Pulmonary artery endothelial cell (primary cell): ENCODE measurements at regions not wholly inside any gene's neighbourhood (a gene's known extent, or its start where the extent isn't known, plus 50 kb on each side); places are given as distances from the start of the nearest gene placed in this dataset.

Experiments used
- DNase-seq: peaks from one replicate; pipeline ENCODE4 v3.0.0-alpha.2; 2011; ENCODE audit warnings: low read depth, low spot score

DNA sequence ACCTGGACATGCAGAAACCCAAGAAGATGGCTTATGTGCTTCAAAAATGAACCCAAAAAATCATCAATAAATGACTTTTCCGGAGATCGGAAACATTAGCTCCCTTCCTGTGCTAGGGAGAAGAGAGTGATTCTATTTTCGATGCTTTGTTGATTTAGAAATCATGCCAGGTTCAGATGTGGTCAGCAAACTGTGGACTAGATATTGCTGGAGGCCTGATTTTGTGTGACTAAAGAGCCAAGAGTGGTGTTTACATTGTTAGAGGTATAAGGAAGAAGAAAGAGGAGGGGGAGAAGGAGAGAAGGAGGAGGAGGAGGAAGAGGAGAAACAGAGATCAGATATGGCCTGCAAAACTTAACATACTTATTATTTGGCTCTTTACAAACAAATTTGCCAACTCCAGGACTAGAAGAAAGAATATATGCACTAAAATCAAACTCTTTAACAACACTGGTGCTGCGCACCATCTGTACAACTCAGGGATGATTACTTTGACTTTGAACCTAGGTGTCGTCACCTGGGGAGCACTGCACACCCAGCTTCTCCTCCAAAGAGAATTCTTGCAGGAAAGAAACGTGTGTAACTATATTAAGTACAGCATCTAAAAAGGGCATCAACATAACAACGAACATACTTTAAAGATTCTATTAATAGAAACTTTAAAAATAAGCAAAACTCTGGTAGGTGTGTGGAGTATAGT is 664.9 kb upstream of the LCORL start:
- DNase-seq = no peak

- no peak for DNase-seq
Measured at GRCh38 chr4:18684932-18685331, 663.4 kb upstream of the LCORL start.

DNA sequence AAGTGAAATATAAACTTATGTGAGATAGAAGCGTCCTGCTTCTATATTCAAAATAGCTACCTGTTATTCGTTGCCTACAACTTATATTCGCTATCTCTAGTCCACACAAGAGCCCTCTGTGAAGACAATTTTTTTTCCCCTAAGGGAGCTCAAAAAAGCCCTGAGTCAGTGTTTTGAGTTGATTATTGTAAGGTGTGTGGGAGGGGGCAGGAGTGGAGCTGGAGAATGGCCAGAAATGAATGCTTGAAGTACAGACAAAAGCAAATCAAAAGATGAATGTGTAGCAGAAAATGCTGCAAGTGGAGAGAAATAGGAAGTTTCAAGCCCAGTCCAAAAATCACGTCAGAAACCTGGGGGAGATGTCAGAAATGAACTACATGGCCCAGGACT is 655.0 kb upstream of the LCORL start:
- DNase-seq = no peak

DNA sequence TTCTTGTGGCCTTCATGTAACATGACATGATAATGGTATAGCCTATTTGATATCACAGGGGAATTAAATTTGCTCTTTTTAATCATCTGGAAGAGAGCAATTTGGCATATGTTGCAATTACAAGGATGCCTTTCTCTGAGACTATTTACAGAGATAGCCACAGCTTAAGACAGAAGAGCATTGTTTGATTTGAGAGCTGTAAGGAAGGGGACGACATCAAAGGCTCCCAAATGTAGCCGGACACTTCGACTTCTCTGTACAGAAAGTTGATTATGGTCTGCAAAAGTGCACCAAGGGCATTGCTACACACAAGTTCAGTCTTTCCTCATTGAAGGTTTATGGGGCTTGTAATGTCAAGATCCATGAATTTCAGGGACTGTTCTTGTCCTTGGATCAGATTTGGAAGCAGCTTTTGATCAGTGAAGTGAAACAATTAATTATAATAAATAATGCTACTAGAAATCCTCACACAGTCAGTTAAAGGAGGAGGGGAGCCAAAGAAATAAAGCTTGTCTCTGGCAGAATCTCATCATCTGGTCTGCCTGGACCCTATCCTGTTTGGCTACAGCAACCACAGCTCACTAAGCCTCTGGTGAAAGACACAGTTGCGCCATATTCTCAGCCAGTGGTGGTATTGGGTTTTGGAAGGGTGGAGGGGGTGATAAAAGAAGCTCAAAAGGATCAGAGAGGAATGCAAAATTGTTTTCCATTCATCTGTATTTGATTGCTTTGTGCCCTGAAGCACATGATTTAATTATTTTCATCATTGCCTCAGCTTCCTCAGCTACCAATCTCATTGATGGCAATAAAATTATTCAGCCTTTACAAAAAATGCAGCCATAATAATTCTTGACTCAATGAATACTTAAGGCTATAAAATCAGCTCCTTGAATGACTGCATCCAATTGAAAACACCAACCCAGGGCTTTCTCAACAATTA is 654.3 kb upstream of the LCORL start:
- no peak for DNase-seq

DNA sequence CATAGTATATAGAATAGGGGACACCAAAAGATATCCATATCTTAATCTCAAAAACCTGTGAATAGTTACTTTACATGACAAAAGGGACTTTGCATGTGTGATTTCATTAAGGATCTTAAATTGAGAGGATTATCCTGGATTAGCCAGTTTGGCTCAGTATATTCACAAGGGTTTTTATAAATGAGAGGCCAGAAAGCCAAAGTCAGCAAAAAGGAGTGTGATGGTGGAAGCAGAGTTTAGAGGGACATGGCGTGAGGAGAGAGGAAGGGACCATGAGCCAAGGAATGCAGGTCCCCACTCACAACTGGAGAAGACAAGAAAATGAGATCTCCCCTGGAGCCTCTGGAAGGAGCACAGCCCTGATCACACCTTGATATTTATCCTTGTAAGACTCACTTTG is 648.5 kb upstream of the LCORL start:
- DNase-seq = no peak

- DNase-seq = no peak
Measured at GRCh38 chr4:18669390-18669789, 647.8 kb upstream of the LCORL start.

- DNase-seq = no peak
Measured at GRCh38 chr4:18666322-18666721, 644.8 kb upstream of the LCORL start.

- DNase-seq = no peak
Measured at GRCh38 chr4:18664171-18664570, 642.6 kb upstream of the LCORL start.

GRCh38 chr4:18645351-18645750 is 623.8 kb upstream of the LCORL start:
- no peak for DNase-seq

GRCh38 chr4:18641334-18641733 is 619.8 kb upstream of the LCORL start:
- DNase-seq = no peak

- DNase-seq = no peak
Measured at GRCh38 chr4:18638031-18638430, 616.5 kb upstream of the LCORL start.

DNA sequence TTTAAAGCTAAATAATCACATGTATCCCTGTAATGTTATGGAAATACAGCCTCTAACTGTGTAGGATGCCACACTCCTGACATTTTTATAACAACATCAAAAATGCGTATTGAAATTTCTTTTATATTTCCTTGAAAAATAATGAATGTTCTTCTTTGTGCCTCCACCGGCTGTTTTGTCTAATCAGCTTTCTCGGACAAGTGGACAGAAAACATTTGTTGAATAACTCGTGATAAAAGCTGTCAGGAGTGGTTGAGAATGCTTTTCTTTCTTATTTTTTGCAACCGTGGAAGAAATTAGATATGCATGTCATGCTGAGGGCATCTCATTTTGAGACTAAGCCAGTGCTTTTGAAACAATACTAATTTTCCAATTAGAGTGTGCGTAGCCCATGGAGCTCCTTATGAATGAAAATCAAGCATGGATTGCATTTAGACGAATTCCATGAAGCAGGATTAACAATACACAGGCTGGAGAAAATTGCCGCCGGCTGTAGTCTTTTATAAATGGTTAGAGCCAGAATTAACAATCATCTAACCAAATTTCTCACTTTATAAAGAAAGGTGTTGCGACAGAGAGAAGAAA is 614.5 kb upstream of the LCORL start:
- DNase-seq = no peak

- DNase-seq = no peak
Measured at GRCh38 chr4:18635531-18635930, 614.0 kb upstream of the LCORL start.

GRCh38 chr4:18631586-18631985 is 610.0 kb upstream of the LCORL start:
- DNase-seq = no peak

DNA sequence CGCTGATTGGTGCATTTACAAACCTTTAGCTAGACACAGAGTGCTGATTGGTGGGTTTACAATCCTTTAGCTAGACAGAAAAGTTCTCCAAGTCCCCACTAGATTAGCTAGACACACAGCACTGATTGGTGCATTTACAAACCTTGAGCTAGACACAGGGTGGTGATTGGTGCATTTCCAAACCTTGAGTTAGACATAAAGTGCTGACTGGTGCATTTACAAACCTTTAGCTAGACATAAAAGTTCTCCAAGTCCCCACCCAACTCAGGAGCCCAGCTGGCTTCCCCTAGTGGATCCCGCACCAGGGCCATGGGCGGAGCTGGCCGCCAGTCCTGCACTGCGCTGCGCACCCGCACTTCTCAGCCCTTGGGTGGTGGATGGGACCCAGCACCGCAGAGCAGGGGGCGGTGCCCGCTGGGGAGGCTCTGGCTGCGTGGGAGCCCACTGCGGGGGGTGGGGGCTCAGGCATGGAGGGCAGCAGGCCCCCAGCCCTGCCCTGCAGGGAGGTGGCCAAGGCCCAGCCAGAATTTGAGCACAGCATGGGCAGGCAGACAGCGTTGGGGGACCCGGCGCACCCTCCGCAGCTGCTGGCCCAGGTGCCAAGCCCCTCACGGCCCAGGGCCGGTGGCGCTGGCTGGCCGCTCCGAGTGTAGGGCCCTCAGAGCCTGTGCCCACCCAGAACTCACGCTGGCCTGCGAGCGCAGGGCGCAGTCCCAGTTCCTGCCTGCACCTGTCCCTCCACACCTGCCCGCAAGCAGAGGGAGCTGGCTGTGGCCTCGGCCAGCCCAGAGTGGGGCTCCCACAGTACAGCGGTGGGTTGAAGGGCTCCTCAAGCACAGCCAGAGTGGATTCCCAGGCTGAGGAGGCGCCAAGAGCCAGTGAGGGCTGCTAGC is 608.9 kb upstream of the LCORL start:
- no peak for DNase-seq

- no peak for DNase-seq
Measured at GRCh38 chr4:18627447-18628005, 606.0 kb upstream of the LCORL start.

- no peak for DNase-seq
Measured at GRCh38 chr4:18626996-18627395, 605.4 kb upstream of the LCORL start.

DNA sequence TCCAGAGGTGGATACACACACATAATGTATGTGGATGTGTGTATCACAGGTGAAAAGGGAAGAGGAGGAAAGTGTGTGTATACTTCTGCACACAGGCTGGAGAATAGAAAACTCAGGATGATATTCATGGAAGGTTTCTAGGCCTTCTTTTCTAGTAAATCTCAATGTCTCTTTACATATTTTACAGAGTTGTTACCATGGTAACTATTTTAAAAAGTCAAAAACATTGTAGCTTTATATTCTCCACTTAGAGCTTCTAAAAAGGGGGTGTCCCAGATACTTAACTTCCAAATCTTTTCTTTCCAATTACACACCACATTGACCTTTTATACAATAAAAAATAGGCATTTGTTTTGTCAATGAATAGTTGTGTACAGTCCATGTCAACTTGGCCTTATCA is 604.8 kb upstream of the LCORL start:
- no peak for DNase-seq

- DNase-seq = no peak
Measured at GRCh38 chr4:18621186-18621585, 599.6 kb upstream of the LCORL start.

GRCh38 chr4:18616720-18617119 is 595.2 kb upstream of the LCORL start:
- DNase-seq = no peak

GRCh38 chr4:18611026-18611425 is 589.5 kb upstream of the LCORL start:
- no peak for DNase-seq
